22Rv1 (cell line): ENCODE measurements at regions not wholly inside any gene's neighbourhood (a gene's known extent, or its start where the extent isn't known, plus 50 kb on each side); places are given as distances from the start of the nearest gene placed in this dataset.

Experiments
- H3K27ac ChIP-seq: fragments of 450-650 bp; 2 replicates; pipeline ENCODE4 v1.5.1; 2017
- CTCF ChIP-seq: fragments of 450-650 bp; IDR thresholded peaks from 2 replicates; pipeline ENCODE4 v1.5.1; 2017; ENCODE audit warnings: mild to moderate bottlenecking
- ZFX ChIP-seq: fragments of 450-650 bp; IDR thresholded peaks from 2 replicates; pipeline ENCODE4 v1.6.1; 2017; ENCODE audit warnings: antibody characterized with exemption, borderline replicate concordance

GRCh38 chr13:109379930-109380329, 406.5 kb downstream of the IRS2 start:
- TF ChIP-seq CTCF = no peak
- no peak for TF ChIP-seq ZFX

GRCh38 chr13:109376936-109377335, 409.4 kb downstream of the IRS2 start:
- no peak for TF ChIP-seq CTCF
- TF ChIP-seq ZFX = no peak
- H3K27ac ChIP-seq = no peak overlapping the region

More at GRCh38 chr13:109379930-109380329, 406.5 kb downstream of the IRS2 start:
- H3K27ac ChIP-seq = no peak overlapping the region

GRCh38 chr13:109374609-109375200, 411.7 kb downstream of the IRS2 start:
- TF ChIP-seq CTCF = no peak
- no peak for TF ChIP-seq ZFX
- H3K27ac ChIP-seq = no peak overlapping the region

GRCh38 chr13:109372666-109373065, 413.7 kb downstream of the IRS2 start:
- no peak overlapping the region for H3K27ac ChIP-seq
- no peak for TF ChIP-seq ZFX
- TF ChIP-seq CTCF = no peak

- H3K27ac ChIP-seq = no peak overlapping the region
- TF ChIP-seq CTCF (no peak), ZFX (no peak)
These were observed 415.3 kb downstream of the IRS2 start for GRCh38 chr13:109371066-109371465.

- H3K27ac ChIP-seq = no peak overlapping the region
- TF ChIP-seq ZFX (no peak), CTCF (no peak)
These were observed 415.9 kb downstream of the IRS2 start for GRCh38 chr13:109370496-109370895.

- H3K27ac ChIP-seq = no peak overlapping the region
- TF ChIP-seq CTCF (no peak), ZFX (no peak)
These were observed 416.9 kb downstream of the IRS2 start for GRCh38 chr13:109369353-109370052.
